CD4-positive, alpha-beta T cell treated with Interleukin-17A for 4 hours (primary cell): ENCODE measurements at regions not wholly inside any gene's neighbourhood (a gene's known extent, or its start where the extent isn't known, plus 50 kb on each side); places are given as distances from the start of the nearest gene placed in this dataset.
"Not testable (repeated sequence)": the region's sequence is repeated elsewhere in the genome, so short reads cannot be mapped to it uniquely, and the experiment has no call there.

Experiments
- DNase-seq: peaks from one replicate; pipeline ENCODE4 v3.0.0-alpha.2; 2020; ENCODE audit warnings: mixed read lengths

GRCh38 chr18:22504251-22505030, 86.7 kb upstream of the CTAGE1 start:
- no peak for DNase-seq

GRCh38 chr18:22505141-22505591, 87.5 kb upstream of the CTAGE1 start:
- DNase-seq, result no peak

DNA sequence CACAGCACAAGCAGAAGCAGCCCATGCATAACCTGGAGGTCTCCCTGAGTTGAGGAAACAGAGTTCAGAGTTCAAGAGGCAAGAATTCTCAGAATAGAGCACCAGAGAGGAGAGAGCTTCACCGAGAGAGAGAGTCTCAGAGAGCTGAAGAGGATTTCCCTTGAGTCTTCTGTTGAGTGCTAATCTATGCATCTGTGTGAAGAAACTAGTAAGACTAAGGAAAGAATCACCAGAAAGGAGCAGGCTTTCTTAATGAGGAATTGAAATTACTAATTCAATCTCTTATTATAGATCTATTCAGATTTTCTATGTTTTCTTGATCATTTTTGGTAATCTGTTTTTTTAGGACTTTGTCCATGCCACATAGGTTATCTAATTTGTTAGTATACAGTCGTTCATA, 89.3 kb upstream of the CTAGE1 start:
- no peak for DNase-seq

DNA sequence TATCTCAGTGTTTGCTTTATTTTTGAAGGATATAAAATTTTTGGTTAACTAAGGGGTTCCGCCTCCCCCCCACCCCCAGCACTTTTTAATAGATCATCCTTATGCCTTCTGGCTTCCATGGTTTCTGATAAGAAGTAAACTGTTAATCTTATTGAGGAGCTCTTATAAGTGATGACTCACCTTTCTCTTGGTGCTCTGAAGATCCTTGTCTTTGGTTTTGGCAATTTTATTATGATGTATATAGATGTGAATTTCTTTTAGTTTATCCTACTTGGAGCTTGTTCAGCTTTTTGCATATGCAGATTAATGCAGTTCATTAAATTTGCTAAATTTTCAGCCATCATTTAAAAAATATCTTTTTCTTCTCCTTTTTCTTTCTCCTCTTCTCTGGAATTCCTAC, 91.7 kb upstream of the CTAGE1 start:
- DNase-seq, result no peak

- no peak for DNase-seq
These were observed 93.0 kb upstream of the CTAGE1 start for GRCh38 chr18:22510697-22511096.

GRCh38 chr18:22513721-22514481, 96.2 kb upstream of the CTAGE1 start:
- DNase-seq, result no peak

- no peak for DNase-seq
These were observed 96.9 kb upstream of the CTAGE1 start for GRCh38 chr18:22514655-22515054.

GRCh38 chr18:22515250-22515649, 97.5 kb upstream of the CTAGE1 start:
- DNase-seq, result no peak

DNA sequence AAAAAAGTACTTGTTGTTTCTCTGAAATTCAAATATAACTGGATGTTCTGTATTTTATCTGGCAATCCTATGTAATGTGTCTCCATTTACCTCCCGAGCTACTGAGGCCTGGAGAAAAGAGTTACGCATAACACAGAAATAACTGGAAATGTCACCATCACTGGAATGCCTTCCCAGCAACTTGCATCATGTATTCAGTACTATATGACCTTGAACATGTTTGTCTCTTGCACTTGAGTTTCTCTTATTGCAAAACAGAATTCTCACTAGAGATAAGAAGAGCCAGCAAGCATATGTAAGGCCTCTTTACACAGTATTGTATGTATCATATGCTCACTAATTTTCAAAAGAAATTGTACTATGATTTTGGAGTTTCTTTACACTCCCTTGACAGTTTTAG, 99.6 kb upstream of the CTAGE1 start:
- no peak for DNase-seq

GRCh38 chr18:22521026-22521707, 103.5 kb upstream of the CTAGE1 start:
- no peak for DNase-seq

DNA sequence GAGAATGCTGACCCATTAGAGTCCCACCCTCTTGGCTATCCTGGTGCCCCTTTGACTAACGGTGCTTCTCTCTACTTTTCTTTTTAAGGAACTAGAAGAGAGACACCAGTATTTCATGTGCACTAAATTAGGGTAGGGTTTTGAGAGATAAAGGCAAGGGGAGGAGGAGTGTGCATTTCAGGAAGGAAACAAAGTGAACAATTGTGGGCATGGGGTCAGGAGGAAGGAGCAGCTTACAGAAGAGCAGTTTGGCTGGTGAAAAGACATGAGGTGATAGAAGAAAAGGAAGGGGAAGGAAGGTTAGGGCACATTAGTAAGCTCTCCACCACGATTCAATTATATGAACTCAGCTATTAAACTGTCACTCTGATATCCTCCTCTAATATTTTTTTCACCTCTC, 105.8 kb upstream of the CTAGE1 start:
- no peak for DNase-seq

GRCh38 chr18:22524783-22525182, 107.1 kb upstream of the CTAGE1 start:
- DNase-seq, result no peak

DNA sequence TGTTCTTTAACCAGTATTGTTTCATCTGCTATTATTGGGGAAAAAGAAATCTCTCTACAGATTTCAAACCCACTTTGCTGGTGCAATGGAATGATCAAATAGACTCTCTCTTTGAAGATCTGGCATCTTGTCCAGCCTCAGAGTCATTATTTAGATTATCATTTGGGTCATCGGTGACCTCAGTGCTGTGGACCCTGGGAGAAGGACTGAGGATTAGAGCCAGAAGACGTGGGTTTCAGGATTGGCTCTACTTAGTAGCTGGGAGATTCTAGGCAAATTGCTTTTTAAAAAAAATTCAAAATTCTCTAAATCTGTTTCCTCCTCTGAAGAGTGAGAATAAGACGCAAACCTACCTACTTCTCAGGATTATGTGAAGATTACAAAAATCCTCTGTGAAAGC, 107.6 kb upstream of the CTAGE1 start:
- no peak for DNase-seq

DNA sequence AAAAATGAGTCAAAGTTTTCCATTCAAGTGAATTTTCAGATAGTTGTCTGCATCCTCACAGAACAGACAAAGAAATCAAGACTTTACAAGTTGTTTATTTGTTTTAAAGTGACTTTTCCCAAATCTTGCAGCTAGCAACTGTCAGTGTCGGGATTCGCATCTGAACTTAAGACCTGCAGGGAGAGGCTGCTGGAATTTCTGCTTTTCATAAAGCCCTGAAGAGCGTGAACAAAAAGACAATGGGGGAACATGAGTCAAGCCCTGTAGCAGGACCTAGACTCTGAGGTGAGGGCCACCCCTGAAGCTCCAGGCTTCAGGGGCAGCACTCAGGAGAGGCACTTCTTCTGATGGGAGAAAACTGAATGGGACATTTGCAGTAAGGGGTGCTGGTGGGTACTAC, 108.2 kb upstream of the CTAGE1 start:
- DNase-seq, result no peak

DNA sequence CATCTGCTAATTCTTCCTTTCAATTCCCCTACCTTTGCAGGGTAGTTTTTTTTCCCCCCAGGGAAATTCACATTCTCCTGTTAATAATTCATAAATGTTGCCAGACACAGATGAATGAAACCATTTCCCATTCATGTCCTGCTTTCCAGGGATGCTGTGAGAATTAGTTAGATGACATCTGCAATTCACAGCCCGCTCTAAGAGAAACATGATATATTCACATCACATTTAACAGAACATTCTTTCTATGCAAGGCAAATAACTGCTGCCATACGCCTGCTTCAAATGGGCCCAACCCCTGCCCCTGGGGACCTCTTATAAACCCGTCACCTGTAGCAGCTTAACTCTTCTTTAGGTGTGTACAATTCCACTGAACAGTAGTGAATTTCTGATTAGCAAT, 110.6 kb upstream of the CTAGE1 start:
- no peak for DNase-seq

- DNase-seq, result not testable (repeated sequence)
These were observed 117.0 kb upstream of the CTAGE1 start for GRCh38 chr18:22534706-22535105.

DNA sequence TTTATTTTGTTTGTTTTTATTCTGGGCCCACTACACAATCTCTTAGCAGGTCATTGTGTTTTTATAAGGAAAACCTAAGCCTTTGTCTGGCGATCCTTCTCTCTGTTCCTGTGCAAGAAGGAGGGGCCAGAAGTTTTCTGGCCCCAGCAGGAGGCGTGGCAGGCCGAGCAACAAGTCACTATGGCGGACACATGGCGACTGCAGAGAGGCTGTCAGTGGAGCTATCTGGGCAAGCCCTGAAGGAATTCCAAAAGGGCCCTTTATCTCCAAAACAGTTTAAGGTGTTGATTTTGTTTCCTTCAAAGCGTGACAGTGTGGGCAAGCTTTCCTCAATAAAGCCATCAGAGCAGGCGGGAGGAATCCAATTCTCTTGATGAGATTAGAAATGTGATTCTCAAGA, 118.8 kb upstream of the CTAGE1 start:
- no peak for DNase-seq

GRCh38 chr18:22538426-22538825, 120.7 kb upstream of the CTAGE1 start:
- no peak for DNase-seq

DNA sequence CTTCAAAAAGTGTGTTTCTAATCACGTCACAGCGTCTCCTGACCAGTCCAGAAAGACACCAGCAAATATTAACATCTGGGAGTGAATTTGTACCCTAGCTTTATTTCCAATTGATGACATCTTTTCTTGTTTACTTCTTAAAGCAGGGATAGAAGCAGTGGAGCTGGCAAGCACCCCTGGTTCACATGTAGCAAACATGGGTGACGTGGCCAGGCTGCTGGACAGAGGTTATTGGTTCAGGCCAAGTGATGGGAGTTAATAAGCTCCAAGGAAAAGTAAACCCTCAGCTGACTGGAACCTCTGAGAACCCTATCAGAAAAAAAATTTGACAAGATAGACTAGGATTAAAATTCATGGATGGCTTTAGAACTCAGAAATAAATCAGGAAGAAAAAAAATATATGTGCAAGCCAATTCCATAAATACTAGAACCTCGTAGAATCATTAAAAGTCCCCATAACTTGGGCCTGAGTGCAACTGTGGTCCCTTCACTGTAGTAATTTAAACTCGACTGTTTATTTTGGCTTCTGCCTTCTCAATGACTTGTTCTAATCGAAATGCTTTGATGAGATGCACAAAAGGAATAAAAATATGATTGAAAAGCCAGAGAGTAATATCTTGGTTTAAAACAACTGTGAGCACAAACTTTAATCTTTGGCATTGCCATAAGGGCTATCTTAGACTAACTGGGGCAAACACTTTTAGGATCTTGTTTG, 121.5 kb upstream of the CTAGE1 start:
- no peak for DNase-seq

GRCh38 chr18:22541232-22541631, 123.5 kb upstream of the CTAGE1 start:
- no peak for DNase-seq

DNA sequence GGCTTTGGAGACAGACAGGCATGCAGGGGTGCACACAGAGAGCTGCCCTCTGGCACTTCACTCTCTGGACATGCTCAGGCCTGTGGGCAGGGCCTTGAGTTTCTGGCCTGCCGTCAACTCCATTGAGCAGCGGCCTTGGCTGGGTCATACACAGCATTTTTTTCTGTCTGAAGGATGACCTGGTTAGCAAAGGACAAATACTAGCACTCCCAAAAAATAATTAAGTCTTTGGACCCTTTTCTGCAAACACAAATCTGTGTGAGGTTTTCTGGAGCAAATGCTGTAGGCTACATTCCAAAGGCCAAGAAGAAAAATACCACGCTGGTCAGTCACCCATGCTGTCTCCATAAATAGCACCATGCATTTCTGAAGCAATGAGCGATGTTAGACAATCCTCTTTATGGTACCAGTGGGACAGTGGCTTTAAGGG, 124.7 kb upstream of the CTAGE1 start:
- no peak for DNase-seq

DNA sequence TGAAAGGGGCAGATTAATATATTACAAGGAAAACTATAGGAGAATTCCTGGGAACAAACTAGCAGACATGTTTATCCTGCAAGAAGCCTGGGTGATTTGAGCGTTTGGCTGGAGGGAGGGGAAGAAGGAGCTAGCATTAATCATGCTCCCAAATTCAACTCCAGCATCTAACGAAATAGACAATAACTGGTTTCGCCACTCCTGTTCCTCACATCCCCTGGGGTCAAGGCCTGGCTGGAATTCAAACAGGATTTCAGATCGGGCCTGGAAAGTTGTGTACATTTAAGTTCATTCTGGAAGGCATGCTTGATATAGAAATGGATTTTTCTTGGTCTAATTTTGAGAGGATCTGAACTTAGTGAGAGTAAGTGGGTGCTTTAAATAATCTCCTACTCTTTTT, 126.1 kb upstream of the CTAGE1 start:
- DNase-seq, result no peak

- DNase-seq, result no peak
These were observed 126.9 kb upstream of the CTAGE1 start for GRCh38 chr18:22544626-22545025.
